ENCODE measurements at regions not wholly inside any gene's neighbourhood (a gene's known extent, or its start where the extent isn't known, plus 50 kb on each side); places are given as distances from the start of the nearest gene placed in this dataset.

DNA sequence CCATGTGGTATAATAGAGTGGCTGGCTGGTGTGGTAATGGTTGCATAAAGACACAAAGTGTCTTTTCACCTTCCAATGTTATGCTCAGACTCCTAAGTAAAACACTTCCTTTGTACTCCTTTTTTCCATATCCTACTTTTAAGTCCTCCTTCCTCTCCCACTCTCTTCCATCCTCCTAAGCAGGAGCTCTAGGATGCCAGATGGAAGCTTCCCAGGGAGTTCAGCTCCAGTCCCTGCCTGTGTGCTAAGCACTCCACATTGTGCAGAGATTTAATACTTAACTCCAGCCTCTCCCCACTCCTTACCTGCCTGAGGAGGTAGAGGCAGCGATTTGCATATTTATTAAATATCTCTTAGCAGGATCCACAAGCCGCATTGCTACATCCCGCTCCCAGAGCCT is 60.5 kb upstream of the IGSF21 start:
- Histone ChIP-seq H2BK15ac (ENCODE audit: low read depth, low read length) (no peak overlapping the region), H3K56ac (ENCODE audit: insufficient read length, low read depth, low read length) (no peak overlapping the region), H3K14ac (ENCODE audit: insufficient read depth, low read length) (no peak overlapping the region), H3T11ph (ENCODE audit: low read length) (no peak overlapping the region), H3K79me2 (ENCODE audit: insufficient read depth, low read length) (no peaks in the 10 kb centered on the region), H3K9me3 (ENCODE audit: control insufficient read depth, low read depth, low read length) (no peaks in the 10 kb centered on the region), H4K8ac (replicated peaks; ENCODE audit: insufficient read length, low read depth, low read length) (no peak overlapping the region), H3K27ac (ENCODE audit: insufficient read length, low read depth, low read length) (no peak overlapping the region), H4K5ac (ENCODE audit: insufficient read length, low read depth, low read length) (no peak overlapping the region), H2AK5ac (ENCODE audit: insufficient read length, low read length) (no peak overlapping the region), H2AFZ (ENCODE audit: low read length) (no peak overlapping the region), H4K20me1 (ENCODE audit: control insufficient read depth, insufficient read depth, insufficient read length) (no peaks in the 10 kb centered on the region), H3K9ac (ENCODE audit: extremely low read depth, insufficient read length, low read length) (no peak overlapping the region), H3K79me1 (ENCODE audit: insufficient read depth, low read depth, low read length, poor library complexity, severe bottlenecking) (no peaks in the 10 kb centered on the region), H3K18ac (ENCODE audit: insufficient read length, low read depth, low read length) (no peak overlapping the region), H2BK5ac (ENCODE audit: insufficient read length, low read length) (no peak overlapping the region), H3K4me1 (ENCODE audit: insufficient read depth, low read length) (no peaks in the 10 kb centered on the region; the same call in 1 of the 2 replicates), H2BK20ac (ENCODE audit: low read depth, low read length, poor library complexity, severe bottlenecking) (no peak overlapping the region), H3K23ac (ENCODE audit: insufficient read length, low read depth, low read length) (no peak overlapping the region), H3K4ac (ENCODE audit: low read depth, low read length) (no peak overlapping the region), H3K4me2 (ENCODE audit: insufficient read depth, insufficient read length, low read length) (no peak overlapping the region), H3K23me2 (ENCODE audit: insufficient read length, low read depth, low read length, poor library complexity, severe bottlenecking) (no peaks in the 10 kb centered on the region), H4K91ac (ENCODE audit: insufficient read length, low read depth, low read length) (no peak overlapping the region), H2BK12ac (ENCODE audit: insufficient read length, low read depth, low read length) (no peak overlapping the region), H2BK120ac (ENCODE audit: low read depth, low read length, poor library complexity, severe bottlenecking) (no peak overlapping the region), H3K27me3 (ENCODE audit: insufficient read depth, low read length) (no peaks in the 10 kb centered on the region; the same call in 1 of the 2 replicates)
- no CpG with 5 or more reads among the region's 3 CpGs for WGBS (ENCODE audit: extremely low coverage, insufficient read length, low lambda C conversion rate)
- Mint-ChIP-seq H3K9me3 (peaks cover 4 to 6% of the 10 kb centered on the region in 2 experiments; a peak in 4 of 5 replicates), H3K27me3 (ENCODE audit: low read depth) (peaks cover 32% of the 10 kb centered on the region), H3K27ac (no peak overlapping the region), H3K4me1 (peaks cover 7 to 10% of the 10 kb centered on the region in 2 experiments; a peak in 3 of 4 replicates), H3K4me3 (no peak overlapping the region), H3K36me3 (ENCODE audit: insufficient read depth in 1 of 3, low read depth in 3 of 3) (peaks cover 0 to 4% (median 3%) of the 10 kb centered on the region in 3 experiments; a peak in 2 of 7 replicates)
- no peak for DNase-seq
- TF ChIP-seq, protein P1, sequence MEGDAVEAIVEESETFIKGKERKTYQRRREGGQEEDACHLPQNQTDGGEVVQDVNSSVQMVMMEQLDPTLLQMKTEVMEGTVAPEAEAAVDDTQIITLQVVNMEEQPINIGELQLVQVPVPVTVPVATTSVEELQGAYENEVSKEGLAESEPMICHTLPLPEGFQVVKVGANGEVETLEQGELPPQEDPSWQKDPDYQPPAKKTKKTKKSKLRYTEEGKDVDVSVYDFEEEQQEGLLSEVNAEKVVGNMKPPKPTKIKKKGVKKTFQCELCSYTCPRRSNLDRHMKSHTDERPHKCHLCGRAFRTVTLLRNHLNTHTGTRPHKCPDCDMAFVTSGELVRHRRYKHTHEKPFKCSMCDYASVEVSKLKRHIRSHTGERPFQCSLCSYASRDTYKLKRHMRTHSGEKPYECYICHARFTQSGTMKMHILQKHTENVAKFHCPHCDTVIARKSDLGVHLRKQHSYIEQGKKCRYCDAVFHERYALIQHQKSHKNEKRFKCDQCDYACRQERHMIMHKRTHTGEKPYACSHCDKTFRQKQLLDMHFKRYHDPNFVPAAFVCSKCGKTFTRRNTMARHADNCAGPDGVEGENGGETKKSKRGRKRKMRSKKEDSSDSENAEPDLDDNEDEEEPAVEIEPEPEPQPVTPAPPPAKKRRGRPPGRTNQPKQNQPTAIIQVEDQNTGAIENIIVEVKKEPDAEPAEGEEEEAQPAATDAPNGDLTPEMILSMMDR (conservative IDR thresholded peaks at IDR 0.05) = no peak

All from H9 (cell line).